Esophagus squamous epithelium (tissue), 5 donors: ENCODE measurements at regions not wholly inside any gene's neighbourhood (a gene's known extent, or its start where the extent isn't known, plus 50 kb on each side); places are given as distances from the start of the nearest gene placed in this dataset.

Experiments
- DNase-seq: peaks from one replicate; lab custom pipeline; 2025; lab: John Stamatoyannopoulos, UW
- H3K27ac ChIP-seq, 4 donors: fragments of 200-600 bp; sonication (generic); one replicate each; pipeline ENCODE4 v1.5.1; 2016 to 2019; ENCODE audit warnings: mild to moderate bottlenecking in 1 of 4
- H3K27me3 ChIP-seq, 4 donors: fragments of 200-600 bp; sonication (generic); 1 replicate in 3 of 4; 2 replicates in 1 of 4; pipeline versions ENCODE4 v1.5.1 to v1.6.0; 2017 to 2021; ENCODE audit warnings: antibody characterized with exemption in 1 of 4
- H3K36me3 ChIP-seq, 3 donors: fragments of 200-600 bp; sonication (generic); one replicate each; pipeline ENCODE4 v1.5.1; 2016 to 2019
- H3K4me1 ChIP-seq, 3 donors: fragments of 200-600 bp; sonication (generic); one replicate each; pipeline ENCODE4 v1.5.1; 2017 to 2019
- H3K4me3 ChIP-seq, 4 donors: fragments of 200-600 bp; sonication (generic); 1 replicate in 3 of 4; 2 replicates in 1 of 4; pipeline ENCODE4 v1.5.1; 2016 to 2019; ENCODE audit warnings: mild to moderate bottlenecking in 2 of 4, moderate library complexity in 1 of 4
- H3K9me3 ChIP-seq, 3 donors: fragments of 200-600 bp; sonication (generic); one replicate each; pipeline ENCODE4 v1.5.1; 2016 to 2019
- CTCF ChIP-seq, 6 experiments: fragments of 450-650 bp in 4 of 6; fragments of 200-600 bp in 2 of 6; sonication (generic) in 2 of 6; IDR thresholded peaks; one replicate each; pipeline ENCODE4 v1.5.1; 2016 to 2019; ENCODE audit warnings: antibody characterized with exemption in 6 of 6, mild to moderate bottlenecking in 4 of 6, moderate library complexity in 4 of 6
- POLR2A ChIP-seq, 4 donors: fragments of 450-650 bp; IDR thresholded peaks; one replicate each; pipeline ENCODE4 v1.6.1; 2017; ENCODE audit warnings: antibody characterized with exemption in 4 of 4, mild to moderate bottlenecking in 4 of 4, moderate library complexity in 3 of 4
- WGBS, 2 donors: methylation state at CpG; one replicate each; pipeline ENCODE4 v1.1.5; 2018; 5-methylcytosine and 5-hydroxymethylcytosine counted together
- intact Hi-C: fragments of 100-400 bp; cut with DNase I; formaldehyde crosslinking; loops from one replicate; pipeline ENCODE4 v1.15.0; 2022
- donor health status: DM: yes; HTN: yes; CAD: no.

- Histone ChIP-seq H3K27ac (no peak overlapping the region), H3K36me3 (no peaks in the 10 kb centered on the region), H3K4me1 (peaks cover 0 to 15% (median 0%) of the 10 kb centered on the region in 3 donors), H3K9me3 (no peaks in the 10 kb centered on the region), H3K4me3 (no peak overlapping the region), H3K27me3 (peaks cover 0 to 24% (median 0%) of the 10 kb centered on the region in 4 donors)
- 81 to 84% methylated on average over 10 to 14 of the region's 14 CpGs for WGBS, 2 donors
- intact Hi-C loops = no loop called here
- DNase-seq = no peak
- TF ChIP-seq CTCF (IDR thresholded peaks at IDR 0.05) = no peak
Observed at GRCh38 chr22:27041745-27042310, 384.4 kb downstream of the MIAT start.

- TF ChIP-seq POLR2A (IDR thresholded peaks at IDR 0.05) (no peak), CTCF (IDR thresholded peaks at IDR 0.05) (no peak)
- 74 to 79% methylated on average over 5 of the region's 5 CpGs for WGBS, 2 donors
- DNase-seq = no peak
- Histone ChIP-seq H3K36me3 (no peaks in the 10 kb centered on the region), H3K9me3 (no peaks in the 10 kb centered on the region), H3K27ac (no peak overlapping the region), H3K4me3 (no peak overlapping the region), H3K27me3 (peaks cover 0 to 22% (median 0%) of the 10 kb centered on the region in 4 donors), H3K4me1 (peaks cover 0 to 15% (median 0%) of the 10 kb centered on the region in 3 donors)
- intact Hi-C loops = no loop called here
Observed at GRCh38 chr22:27043262-27043661, 385.9 kb downstream of the MIAT start.

GRCh38 chr22:27045103-27045947 lies 387.9 kb downstream of the MIAT start:
- H3K4me3 ChIP-seq = no peak overlapping the region
- no peak overlapping the region for H3K27ac ChIP-seq
- DNase-seq = no peak
- 29 to 47% methylated on average over 7 of the region's 7 CpGs for WGBS, 2 donors
- no peak for TF ChIP-seq POLR2A (IDR thresholded peaks at IDR 0.05)
- TF ChIP-seq CTCF (IDR thresholded peaks at IDR 0.05) = no peak
- intact Hi-C loops = no loop called here
- peaks cover 0 to 7% (median 0%) of the 10 kb centered on the region in 4 donors for H3K27me3 ChIP-seq
- H3K36me3 ChIP-seq = no peaks in the 10 kb centered on the region
- no peaks in the 10 kb centered on the region for H3K9me3 ChIP-seq
- H3K4me1 ChIP-seq = peaks cover 0 to 15% (median 0%) of the 10 kb centered on the region in 3 donors

- WGBS, 2 donors = 43% methylated on average over 1 of the region's 1 CpG; no CpG with 5 or more reads in 1 of the 2 donors
Observed at GRCh38 chr22:27046086-27046485, 388.7 kb downstream of the MIAT start.

More at GRCh38 chr22:27046086-27046485, 388.7 kb downstream of the MIAT start:
- no peak overlapping the region for H3K27ac ChIP-seq
- H3K27me3 ChIP-seq = peaks cover 0 to 7% (median 0%) of the 10 kb centered on the region in 4 donors
- TF ChIP-seq POLR2A (IDR thresholded peaks at IDR 0.05) = no peak
- TF ChIP-seq CTCF (IDR thresholded peaks at IDR 0.05) = no peak
- no peaks in the 10 kb centered on the region for H3K36me3 ChIP-seq
- H3K4me3 ChIP-seq = no peak overlapping the region
- DNase-seq = no peak
- intact Hi-C loops = no loop called here
- peaks cover 0 to 15% (median 0%) of the 10 kb centered on the region in 3 donors for H3K4me1 ChIP-seq
- no peaks in the 10 kb centered on the region for H3K9me3 ChIP-seq
